ENCODE measurements at regions not wholly inside any gene's neighbourhood (a gene's known extent, or its start where the extent isn't known, plus 50 kb on each side); places are given as distances from the start of the nearest gene placed in this dataset.

GRCh38 chr4:25474690-25475089 is 97.6 kb downstream of the ANAPC4 start:
- Histone ChIP-seq H2AFZ (ENCODE audit: low read depth, low read length) (no peak overlapping the region), H3K23ac (ENCODE audit: low read length in 2 of 2) (no peak overlapping the region), H2AK5ac (ENCODE audit: low read length, severe bottlenecking) (no peak overlapping the region), H3K4ac (ENCODE audit: low read depth in 1 of 2, low read length in 2 of 2) (no peak overlapping the region), H3K4me2 (ENCODE audit: low read length, poor library complexity, severe bottlenecking) (no peak overlapping the region), H3K27me3 (ENCODE audit: control insufficient read depth in 1 of 2, insufficient read depth in 1 of 2, low read length in 2 of 2) (no peaks in the 10 kb centered on the region), H4K8ac (ENCODE audit: low read length) (no peak overlapping the region), H2BK12ac (ENCODE audit: low read length in 2 of 2) (no peak overlapping the region), H3K36me3 (ENCODE audit: control insufficient read depth in 1 of 2, insufficient read depth in 2 of 2, low read depth in 1 of 2, low read length in 2 of 2) (no peaks in the 10 kb centered on the region), H3K27ac (ENCODE audit: low read length, poor library complexity, severe bottlenecking) (no peak overlapping the region), H2BK5ac (ENCODE audit: low read depth, low read length, poor library complexity, severe bottlenecking) (no peak overlapping the region), H3K14ac (ENCODE audit: low read length in 2 of 2) (no peak overlapping the region), H2BK120ac (ENCODE audit: low read depth, low read length) (no peak overlapping the region), H3K4me3 (ENCODE audit: insufficient read depth in 1 of 2, low read depth in 1 of 2, low read length in 2 of 2) (no peak overlapping the region), H4K91ac (ENCODE audit: low read length) (no peak overlapping the region), H2BK15ac (ENCODE audit: low read depth, poor library complexity, severe bottlenecking) (no peak overlapping the region), H3K4me1 (ENCODE audit: control insufficient read depth, insufficient read depth, low read depth, low read length) (no peaks in the 10 kb centered on the region), H3K79me1 (replicated peaks; ENCODE audit: low read length, poor library complexity, severe bottlenecking) (no peaks in the 10 kb centered on the region), H3K9me3 (ENCODE audit: control insufficient read depth, low read length) (peaks cover 5% of the 10 kb centered on the region), H3K18ac (ENCODE audit: low read depth in 1 of 2, low read length in 2 of 2) (no peak overlapping the region), H3K9ac (ENCODE audit: low read length) (no peak overlapping the region)
- no peak for DNase-seq
- 75% methylated on average over 3 of the region's 4 CpGs for WGBS

DNA sequence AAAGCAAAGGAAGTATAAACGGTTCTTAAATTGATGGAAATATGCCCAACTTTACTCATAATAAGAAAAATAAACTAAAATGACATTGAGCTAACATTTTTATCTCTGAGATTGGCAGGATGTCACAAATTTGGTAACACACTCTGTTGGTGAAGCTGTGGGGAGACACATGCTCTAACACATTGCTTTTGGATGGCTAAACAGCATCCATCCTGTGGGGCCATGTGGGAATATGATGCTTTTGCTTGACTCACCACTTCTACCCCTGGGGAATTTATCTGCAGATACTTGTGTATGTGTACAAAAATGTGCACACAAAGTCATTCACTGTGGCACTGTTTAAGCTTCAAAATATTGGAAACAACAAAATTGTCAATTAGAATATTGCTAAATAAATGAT is 100.2 kb downstream of the ANAPC4 start:
- Histone ChIP-seq H2BK5ac (ENCODE audit: low read depth, low read length, poor library complexity, severe bottlenecking) (no peak overlapping the region), H2BK12ac (ENCODE audit: low read length in 2 of 2) (no peak overlapping the region), H2AK5ac (ENCODE audit: low read length, severe bottlenecking) (no peak overlapping the region), H3K18ac (ENCODE audit: low read depth in 1 of 2, low read length in 2 of 2) (no peak overlapping the region), H3K23ac (ENCODE audit: low read length in 2 of 2) (no peak overlapping the region), H3K4me3 (ENCODE audit: insufficient read depth in 1 of 2, low read depth in 1 of 2, low read length in 2 of 2) (no peak overlapping the region), H4K91ac (ENCODE audit: low read length) (no peak overlapping the region), H3K14ac (ENCODE audit: low read length in 2 of 2) (no peak overlapping the region), H3K4me2 (ENCODE audit: low read length, poor library complexity, severe bottlenecking) (no peak overlapping the region), H2AFZ (ENCODE audit: low read depth, low read length) (no peak overlapping the region), H3K27me3 (ENCODE audit: control insufficient read depth in 1 of 2, insufficient read depth in 1 of 2, low read length in 2 of 2) (peaks cover 0 to 6% of the 10 kb centered on the region in 2 experiments), H3K79me1 (replicated peaks; ENCODE audit: low read length, poor library complexity, severe bottlenecking) (no peaks in the 10 kb centered on the region), H3K27ac (ENCODE audit: low read length, poor library complexity, severe bottlenecking) (no peak overlapping the region), H2BK120ac (ENCODE audit: low read depth, low read length) (no peak overlapping the region), H3K4me1 (ENCODE audit: control insufficient read depth, insufficient read depth, low read depth, low read length) (no peaks in the 10 kb centered on the region), H3K9me3 (ENCODE audit: control insufficient read depth, low read length) (no peaks in the 10 kb centered on the region), H4K8ac (ENCODE audit: low read length) (no peak overlapping the region), H3K36me3 (ENCODE audit: control insufficient read depth in 1 of 2, insufficient read depth in 2 of 2, low read depth in 1 of 2, low read length in 2 of 2) (no peaks in the 10 kb centered on the region), H2BK15ac (ENCODE audit: low read depth, poor library complexity, severe bottlenecking) (no peak overlapping the region), H3K9ac (ENCODE audit: low read length) (no peak overlapping the region), H3K4ac (ENCODE audit: low read depth in 1 of 2, low read length in 2 of 2) (no peak overlapping the region)
- DNase-seq: no peak
- WGBS: no CpG with 5 or more reads among the region's 1 CpG

GRCh38 chr4:25481648-25482047 is 104.6 kb downstream of the ANAPC4 start:
- H3K4me2 ChIP-seq (ENCODE audit: low read length, poor library complexity, severe bottlenecking): no peak overlapping the region
- H3K9me3 ChIP-seq (ENCODE audit: control insufficient read depth, low read length): no peaks in the 10 kb centered on the region
- no peak overlapping the region for H3K4ac ChIP-seq (ENCODE audit: low read depth in 1 of 2, low read length in 2 of 2)
- H3K36me3 ChIP-seq (ENCODE audit: control insufficient read depth in 1 of 2, insufficient read depth in 2 of 2, low read depth in 1 of 2, low read length in 2 of 2): no peaks in the 10 kb centered on the region
- H2BK15ac ChIP-seq (ENCODE audit: low read depth, poor library complexity, severe bottlenecking): no peak overlapping the region
- WGBS: 31% methylated on average over 1 of the region's 2 CpGs
- no peak overlapping the region for H2BK12ac ChIP-seq (ENCODE audit: low read length in 2 of 2)
- no peak overlapping the region for H3K18ac ChIP-seq (ENCODE audit: low read depth in 1 of 2, low read length in 2 of 2)
- no peak overlapping the region for H2AFZ ChIP-seq (ENCODE audit: low read depth, low read length)
- no peaks in the 10 kb centered on the region for H3K4me1 ChIP-seq (ENCODE audit: control insufficient read depth, insufficient read depth, low read depth, low read length)
- no peak overlapping the region for H3K4me3 ChIP-seq (ENCODE audit: insufficient read depth in 1 of 2, low read depth in 1 of 2, low read length in 2 of 2)
- no peak for DNase-seq
- H4K8ac ChIP-seq (ENCODE audit: low read length): no peak overlapping the region
- no peak overlapping the region for H3K14ac ChIP-seq (ENCODE audit: low read length in 2 of 2)
- H3K79me1 ChIP-seq (replicated peaks; ENCODE audit: low read length, poor library complexity, severe bottlenecking): no peaks in the 10 kb centered on the region
- H4K91ac ChIP-seq (ENCODE audit: low read length): no peak overlapping the region
- no peak overlapping the region for H2AK5ac ChIP-seq (ENCODE audit: low read length, severe bottlenecking)
- no peak overlapping the region for H3K23ac ChIP-seq (ENCODE audit: low read length in 2 of 2)
- H3K27ac ChIP-seq (ENCODE audit: low read length, poor library complexity, severe bottlenecking): no peak overlapping the region
- no peak overlapping the region for H3K9ac ChIP-seq (ENCODE audit: low read length)
- H2BK120ac ChIP-seq (ENCODE audit: low read depth, low read length): no peak overlapping the region
- H2BK5ac ChIP-seq (ENCODE audit: low read depth, low read length, poor library complexity, severe bottlenecking): no peak overlapping the region
- H3K27me3 ChIP-seq (ENCODE audit: control insufficient read depth in 1 of 2, insufficient read depth in 1 of 2, low read length in 2 of 2): peaks cover 0 to 8% of the 10 kb centered on the region in 2 experiments

DNA sequence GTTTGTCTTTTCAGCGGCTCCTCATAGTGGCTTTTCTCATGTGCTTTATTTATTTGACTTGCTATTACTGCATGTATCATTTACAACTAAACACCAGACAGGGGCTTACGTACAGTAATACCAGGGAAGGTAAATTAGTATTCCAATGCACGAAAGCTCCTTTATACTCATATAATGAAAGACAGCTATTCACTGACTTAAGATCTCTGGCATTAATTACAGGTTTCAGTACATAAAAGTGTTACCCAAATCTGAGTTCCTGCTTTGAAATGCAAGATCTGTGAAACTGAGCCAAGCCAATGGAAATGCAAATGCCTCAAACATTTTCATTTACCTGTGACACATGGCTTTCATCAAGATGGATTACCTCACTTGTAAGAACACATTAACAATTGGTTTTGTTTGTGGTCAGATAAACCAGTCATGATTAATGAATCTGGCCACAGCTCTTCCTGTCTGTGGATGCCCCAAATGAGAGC is 107.2 kb downstream of the ANAPC4 start:
- Histone ChIP-seq H2AK5ac (ENCODE audit: low read length, severe bottlenecking) (no peak overlapping the region), H2BK5ac (ENCODE audit: low read depth, low read length, poor library complexity, severe bottlenecking) (no peak overlapping the region), H4K91ac (ENCODE audit: low read length) (no peak overlapping the region), H3K4me2 (ENCODE audit: low read length, poor library complexity, severe bottlenecking) (no peak overlapping the region), H2BK120ac (ENCODE audit: low read depth, low read length) (no peak overlapping the region), H3K9me3 (ENCODE audit: control insufficient read depth, low read length) (no peaks in the 10 kb centered on the region), H3K18ac (ENCODE audit: low read depth in 1 of 2, low read length in 2 of 2) (no peak overlapping the region), H4K8ac (ENCODE audit: low read length) (no peak overlapping the region), H3K36me3 (ENCODE audit: control insufficient read depth in 1 of 2, insufficient read depth in 2 of 2, low read depth in 1 of 2, low read length in 2 of 2) (no peaks in the 10 kb centered on the region), H3K4ac (ENCODE audit: low read depth in 1 of 2, low read length in 2 of 2) (no peak overlapping the region), H3K9ac (ENCODE audit: low read length) (no peak overlapping the region), H3K79me1 (replicated peaks; ENCODE audit: low read length, poor library complexity, severe bottlenecking) (no peaks in the 10 kb centered on the region), H3K4me1 (ENCODE audit: control insufficient read depth, insufficient read depth, low read depth, low read length) (no peaks in the 10 kb centered on the region), H3K27ac (ENCODE audit: low read length, poor library complexity, severe bottlenecking) (no peak overlapping the region), H2BK15ac (ENCODE audit: low read depth, poor library complexity, severe bottlenecking) (no peak overlapping the region), H2BK12ac (ENCODE audit: low read length in 2 of 2) (no peak overlapping the region), H3K4me3 (ENCODE audit: insufficient read depth in 1 of 2, low read depth in 1 of 2, low read length in 2 of 2) (no peak overlapping the region), H3K27me3 (ENCODE audit: control insufficient read depth in 1 of 2, insufficient read depth in 1 of 2, low read length in 2 of 2) (peaks cover 0 to 12% of the 10 kb centered on the region in 2 experiments), H3K14ac (ENCODE audit: low read length in 2 of 2) (no peak overlapping the region), H3K23ac (ENCODE audit: low read length in 2 of 2) (no peak overlapping the region), H2AFZ (ENCODE audit: low read depth, low read length) (no peak overlapping the region)
- no peak for DNase-seq
- 77% methylated on average over 3 of the region's 3 CpGs for WGBS

Data from mesenchymal stem cell (in vitro differentiated cells and primary cell).